D721Med (cell line): ENCODE measurements at regions not wholly inside any gene's neighbourhood (a gene's known extent, or its start where the extent isn't known, plus 50 kb on each side); places are given as distances from the start of the nearest gene placed in this dataset.

Experiments
- DNase-seq: peaks from one replicate; pipeline ENCODE4 v3.0.0; 2011; ENCODE audit warnings: low spot score; ENCODE audit not compliant: insufficient read length
- FAIRE-seq: peaks from 2 replicates; lab custom pipeline; 2011; peaks lifted over from hg19 to GRCh38; lab: Jason Lieb, UNC
- TF ChIP-seq, protein P1 (sequence below): IDR thresholded peaks from 2 replicates; pipeline ENCODE4 v1.5.1; 2012; ENCODE audit warnings: mild to moderate bottlenecking, control low read depth; ENCODE audit not compliant: insufficient read depth; ENCODE audit errors: missing control alignments

DNA sequence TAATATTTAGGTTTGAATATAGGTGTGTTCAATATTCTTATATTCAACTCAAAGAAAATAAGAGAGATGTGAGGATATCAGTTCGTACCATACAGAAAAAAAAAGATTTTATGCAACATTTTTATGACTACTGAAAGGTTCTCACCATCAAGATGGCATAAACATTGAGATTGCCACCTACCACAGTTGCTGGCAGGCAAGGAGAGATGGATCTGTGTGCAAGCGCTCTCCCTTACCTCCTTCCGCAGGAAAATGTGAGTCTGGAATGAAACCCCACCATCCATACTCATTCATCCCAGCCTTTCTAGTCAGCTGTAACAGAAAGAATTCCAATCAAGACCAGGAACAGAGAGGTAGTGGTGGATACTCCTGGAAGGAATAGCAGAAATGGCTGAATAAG lies 376.9 kb downstream of the PPP3CA start:
- no peak for FAIRE-seq
- no peak for DNase-seq
- TF ChIP-seq, protein P1, sequence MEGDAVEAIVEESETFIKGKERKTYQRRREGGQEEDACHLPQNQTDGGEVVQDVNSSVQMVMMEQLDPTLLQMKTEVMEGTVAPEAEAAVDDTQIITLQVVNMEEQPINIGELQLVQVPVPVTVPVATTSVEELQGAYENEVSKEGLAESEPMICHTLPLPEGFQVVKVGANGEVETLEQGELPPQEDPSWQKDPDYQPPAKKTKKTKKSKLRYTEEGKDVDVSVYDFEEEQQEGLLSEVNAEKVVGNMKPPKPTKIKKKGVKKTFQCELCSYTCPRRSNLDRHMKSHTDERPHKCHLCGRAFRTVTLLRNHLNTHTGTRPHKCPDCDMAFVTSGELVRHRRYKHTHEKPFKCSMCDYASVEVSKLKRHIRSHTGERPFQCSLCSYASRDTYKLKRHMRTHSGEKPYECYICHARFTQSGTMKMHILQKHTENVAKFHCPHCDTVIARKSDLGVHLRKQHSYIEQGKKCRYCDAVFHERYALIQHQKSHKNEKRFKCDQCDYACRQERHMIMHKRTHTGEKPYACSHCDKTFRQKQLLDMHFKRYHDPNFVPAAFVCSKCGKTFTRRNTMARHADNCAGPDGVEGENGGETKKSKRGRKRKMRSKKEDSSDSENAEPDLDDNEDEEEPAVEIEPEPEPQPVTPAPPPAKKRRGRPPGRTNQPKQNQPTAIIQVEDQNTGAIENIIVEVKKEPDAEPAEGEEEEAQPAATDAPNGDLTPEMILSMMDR, result no peak

DNA sequence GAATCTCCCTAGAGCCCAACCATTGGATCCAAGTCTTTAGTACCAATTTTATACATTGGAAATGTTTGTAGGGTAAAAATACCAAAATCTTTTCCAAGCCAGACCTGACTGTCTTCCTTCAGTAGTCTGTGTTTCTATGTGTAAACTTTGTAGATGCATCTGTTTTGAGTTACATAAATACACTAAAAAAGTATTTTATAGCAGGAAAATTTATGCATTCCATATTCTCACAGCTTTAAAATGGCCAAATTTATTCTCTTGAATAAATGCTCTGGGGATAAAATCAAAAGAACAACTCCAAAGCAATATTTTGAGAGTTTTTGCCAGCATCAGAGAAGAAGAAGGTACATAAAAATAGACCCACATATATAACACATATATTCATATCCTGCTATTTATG lies 377.4 kb downstream of the PPP3CA start:
- DNase-seq (no peak), FAIRE-seq (no peak)
- TF ChIP-seq, protein P1, result no peak

DNA sequence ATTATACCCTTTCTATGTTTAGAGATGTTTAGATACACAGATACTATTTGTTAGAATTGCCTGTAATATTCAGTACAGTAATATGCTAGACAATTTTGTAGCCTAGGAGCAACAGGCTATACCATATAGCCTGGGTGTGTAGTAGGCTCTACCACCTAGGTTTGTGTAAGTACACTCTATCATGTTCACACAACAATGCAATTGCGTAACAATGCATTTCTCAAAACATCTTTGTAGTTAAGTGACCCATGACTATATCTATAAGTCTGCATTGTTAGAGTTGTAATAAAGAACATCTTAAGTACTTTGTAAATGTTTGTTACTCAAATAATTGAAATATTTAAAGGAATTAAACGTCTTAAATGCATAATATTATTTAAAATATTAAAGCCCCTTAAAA lies 379.3 kb downstream of the PPP3CA start:
- TF ChIP-seq, protein P1, result no peak
- DNase-seq, result no peak
- no peak for FAIRE-seq

DNA sequence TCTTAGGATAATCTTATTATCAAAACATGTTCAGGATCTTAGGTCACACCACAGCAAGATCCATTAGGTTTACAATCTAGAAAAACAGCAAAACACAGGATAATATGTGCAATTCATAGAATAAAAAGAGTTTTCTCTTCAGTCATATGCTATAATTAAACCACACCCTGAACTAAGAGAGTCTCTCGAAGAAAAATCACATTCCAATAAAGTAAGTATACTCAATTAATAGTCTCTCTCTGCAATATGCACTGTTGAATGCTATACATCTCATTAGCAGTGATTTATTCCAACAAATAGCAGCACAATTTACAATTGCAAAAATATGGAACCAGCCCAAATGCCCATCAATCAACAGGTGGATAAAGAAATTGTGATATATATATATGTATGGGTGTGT lies 383.7 kb downstream of the PPP3CA start:
- no peak for DNase-seq
- no peak for FAIRE-seq
- TF ChIP-seq, protein P1, result no peak

DNA sequence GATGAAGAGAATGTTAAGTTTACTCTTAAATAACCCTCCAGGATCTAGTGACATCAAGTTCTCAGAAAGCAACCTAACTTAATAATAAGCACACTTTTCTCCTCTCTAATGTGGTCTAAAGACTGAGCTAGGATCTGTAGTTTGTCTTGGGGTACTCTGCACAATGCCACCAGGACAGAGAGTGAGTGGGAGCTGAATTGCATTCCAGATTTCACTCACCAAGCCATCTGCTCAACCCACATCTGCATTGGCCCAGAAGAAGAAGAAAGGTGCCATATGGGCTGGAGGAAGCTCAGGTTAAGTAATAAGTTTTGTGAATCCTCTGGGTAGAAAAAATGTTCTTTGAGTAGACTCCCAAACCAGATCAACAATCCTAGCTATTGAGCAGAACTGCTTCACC lies 384.6 kb downstream of the PPP3CA start:
- FAIRE-seq (no peak), DNase-seq (no peak)
- TF ChIP-seq, protein P1, result no peak

DNA sequence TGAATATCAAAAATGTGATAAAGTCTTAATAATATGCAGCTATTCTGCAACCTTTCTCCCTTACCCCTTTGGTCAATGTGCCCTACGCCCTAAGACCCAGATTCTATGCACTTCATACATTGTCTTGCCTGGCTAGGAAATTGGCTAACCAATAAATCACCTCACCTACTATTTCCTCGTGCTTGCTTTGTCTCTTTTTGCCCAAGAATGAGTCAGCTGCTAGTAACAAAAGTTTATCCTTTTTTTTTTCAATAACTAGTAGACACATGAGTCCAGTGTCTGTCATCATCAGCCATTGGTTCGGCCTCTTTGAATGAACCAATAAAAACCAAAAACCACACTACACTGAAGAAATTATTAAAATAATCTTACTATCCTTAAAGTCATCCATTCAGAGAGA lies 387.1 kb downstream of the PPP3CA start:
- TF ChIP-seq, protein P1, result no peak
- no peak for FAIRE-seq
- DNase-seq, result no peak

DNA sequence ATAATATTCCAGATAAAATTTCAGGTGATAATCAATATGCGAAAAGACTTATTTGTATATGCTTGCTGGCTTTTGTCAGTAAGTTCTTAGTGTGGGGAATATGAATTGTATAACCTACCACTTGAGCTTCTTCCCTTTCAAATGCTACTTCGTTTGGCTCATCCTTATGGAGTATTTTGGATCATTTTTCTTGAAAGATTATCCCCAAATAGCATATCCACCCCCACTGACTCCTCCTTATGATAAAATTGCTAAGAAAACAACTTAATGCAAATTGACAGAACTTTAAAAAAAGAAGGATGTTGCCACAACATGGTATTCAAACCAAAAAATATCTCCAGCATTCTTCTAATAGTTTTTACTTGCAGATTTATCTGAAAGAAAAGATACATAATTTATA lies 393.3 kb downstream of the PPP3CA start:
- FAIRE-seq, result no peak
- TF ChIP-seq, protein P1, result no peak
- DNase-seq, result no peak
